GM23248 (cell line): ENCODE measurements at regions not wholly inside any gene's neighbourhood (a gene's known extent, or its start where the extent isn't known, plus 50 kb on each side); places are given as distances from the start of the nearest gene placed in this dataset.
"Not testable (repeated sequence)": the region's sequence is repeated elsewhere in the genome, so short reads cannot be mapped to it uniquely, and the experiment has no call there.

Experiments
- DNase-seq: peaks from one replicate; pipeline ENCODE4 v3.0.0-alpha.2; 2015
- H2AFZ ChIP-seq: fragments of 200-600 bp; sonication (generic); 2 replicates; pipeline ENCODE4 v1.6.1; 2016; ENCODE audit warnings: antibody characterized with exemption
- H3F3A ChIP-seq: fragments of 200-600 bp; sonication (generic); 2 replicates; pipeline ENCODE4 v1.6.1; 2016; ENCODE audit warnings: mild to moderate bottlenecking, antibody characterized with exemption, mixed run types; ENCODE audit not compliant: insufficient read depth
- H3K27ac ChIP-seq: fragments of 200-600 bp; sonication (generic); 2 replicates; pipeline ENCODE4 v1.5.1; 2016; ENCODE audit warnings: mild to moderate bottlenecking
- H3K27me3 ChIP-seq: fragments of 200-600 bp; sonication (generic); replicated peaks from 2 replicates; pipeline ENCODE4 v1.6.1; 2016; ENCODE audit warnings: mild to moderate bottlenecking; ENCODE audit not compliant: insufficient read depth
- H3K36me3 ChIP-seq: fragments of 200-600 bp; sonication (generic); 2 replicates; pipeline ENCODE4 v1.6.1; 2016; ENCODE audit warnings: low read depth, mild to moderate bottlenecking
- H3K4me1 ChIP-seq: fragments of 200-600 bp; sonication (generic); 2 replicates; pipeline ENCODE4 v1.6.1; 2016; ENCODE audit warnings: mild to moderate bottlenecking; ENCODE audit not compliant: insufficient read depth
- H3K4me2 ChIP-seq: fragments of 200-600 bp; sonication (generic); one replicate; pipeline ENCODE4 v1.6.1; 2016; ENCODE audit warnings: mild to moderate bottlenecking; ENCODE audit not compliant: unreplicated experiment
- H3K4me3 ChIP-seq: fragments of 200-600 bp; sonication (generic); 2 replicates; pipeline ENCODE4 v1.5.1; 2016; ENCODE audit warnings: mild to moderate bottlenecking
- H3K79me2 ChIP-seq: fragments of 200-600 bp; sonication (generic); 2 replicates; pipeline ENCODE4 v1.6.1; 2016; ENCODE audit warnings: mild to moderate bottlenecking; ENCODE audit not compliant: insufficient read depth
- H3K9ac ChIP-seq: fragments of 200-600 bp; sonication (generic); 2 replicates; pipeline ENCODE4 v1.6.1; 2016; ENCODE audit warnings: mild to moderate bottlenecking
- H3K9me2 ChIP-seq: fragments of 200-600 bp; sonication (generic); 2 replicates; pipeline ENCODE4 v1.6.1; 2016; ENCODE audit warnings: mixed run types, mild to moderate bottlenecking, moderate library complexity; ENCODE audit not compliant: insufficient read depth
- H3K9me3 ChIP-seq: fragments of 200-600 bp; sonication (generic); one replicate; pipeline ENCODE4 v1.6.1; 2017; ENCODE audit warnings: low read depth
- H4K20me1 ChIP-seq: fragments of 200-600 bp; sonication (generic); 2 replicates; pipeline ENCODE4 v1.6.0; 2016; ENCODE audit not compliant: insufficient read depth
- EZH2 ChIP-seq: fragments of 200-600 bp; sonication (generic); IDR thresholded peaks from 2 replicates; pipeline ENCODE4 v1.6.1; 2018; ENCODE audit warnings: antibody characterized with exemption, mild to moderate bottlenecking; ENCODE audit not compliant: insufficient read depth, poor library complexity, severe bottlenecking
- EZH2phosphoT487 ChIP-seq: fragments of 200-600 bp; sonication (generic); IDR thresholded peaks from 2 replicates; pipeline ENCODE4 v1.6.1; 2018; ENCODE audit warnings: antibody characterized with exemption, moderate library complexity, mild to moderate bottlenecking, low read depth; ENCODE audit not compliant: insufficient read depth
- WGBS, 2 experiments: methylation state at CpG; one replicate each; pipeline ENCODE4 v1.1.6; 2015 to 2017; ENCODE audit warnings: low lambda C conversion rate in 2 of 2, low coverage in 1 of 2; ENCODE audit errors: missing lambda C conversion rate in 2 of 2; 5-methylcytosine and 5-hydroxymethylcytosine counted together
- in situ Hi-C: fragments of 300-500 bp; cut with MboI; formaldehyde crosslinking; loops from 2 replicates; pipeline ENCODE4 v1.15.0; 2020

- 53 to 72% methylated on average over 6 of the region's 7 CpGs for WGBS, 2 experiments
- H3K79me2 ChIP-seq, H3K9me2 ChIP-seq, H3K9ac ChIP-seq, H4K20me1 ChIP-seq, H3K4me1 ChIP-seq, H3K36me3 ChIP-seq, H3K4me2 ChIP-seq, H2AFZ ChIP-seq, DNase-seq, H3K27me3 ChIP-seq, H3F3A ChIP-seq, H3K9me3 ChIP-seq, in situ Hi-C loops, H3K27ac ChIP-seq, H3K4me3 ChIP-seq: not testable (repeated sequence)
These were observed 244.0 kb downstream of the ANKRD30B start for GRCh38 chr18:14991934-14992445.

- in situ Hi-C loops, H3K36me3 ChIP-seq, H4K20me1 ChIP-seq, H3K4me3 ChIP-seq, H3K79me2 ChIP-seq, H3K9me2 ChIP-seq, H3K9me3 ChIP-seq, H3K4me2 ChIP-seq, H2AFZ ChIP-seq, H3K4me1 ChIP-seq, H3K27ac ChIP-seq, H3F3A ChIP-seq, H3K27me3 ChIP-seq, DNase-seq, H3K9ac ChIP-seq: not testable (repeated sequence)
- 24 to 45% methylated on average over 2 of the region's 2 CpGs for WGBS, 2 experiments
These were observed 244.8 kb downstream of the ANKRD30B start for GRCh38 chr18:14992758-14993157.

GRCh38 chr18:14995023-14995422 is 247.1 kb downstream of the ANKRD30B start:
- H3F3A ChIP-seq = not testable (repeated sequence)
- WGBS, 2 experiments = 36% methylated on average over 3 of the region's 3 CpGs

GRCh38 chr18:14997357-14997756 is 249.4 kb downstream of the ANKRD30B start:
- H3K27me3 ChIP-seq = no peaks in the 10 kb centered on the region
- no peaks in the 10 kb centered on the region for H3K79me2 ChIP-seq
- H3F3A ChIP-seq = no peaks in the 10 kb centered on the region
- no peaks in the 10 kb centered on the region for H3K9me3 ChIP-seq
- H3K4me1 ChIP-seq = no peaks in the 10 kb centered on the region
- no peak overlapping the region for H3K4me3 ChIP-seq
- no peak for TF ChIP-seq EZH2
- TF ChIP-seq EZH2phosphoT487 = no peak
- H3K9ac ChIP-seq = no peak overlapping the region
- no peaks in the 10 kb centered on the region for H3K36me3 ChIP-seq
- H3K27ac ChIP-seq = no peak overlapping the region
- no peaks in the 10 kb centered on the region for H4K20me1 ChIP-seq
- H3K4me2 ChIP-seq = no peak overlapping the region
- WGBS, 2 experiments = 83 to 89% methylated on average over 18 to 30 of the region's 30 CpGs
- H2AFZ ChIP-seq = no peak overlapping the region
- DNase-seq = no peak
- H3K9me2 ChIP-seq = no peaks in the 10 kb centered on the region
- in situ Hi-C loops = no loop called here

More at GRCh38 chr18:14995023-14995422, 247.1 kb downstream of the ANKRD30B start:
- H3K9me2 ChIP-seq, in situ Hi-C loops, DNase-seq, H3K27me3 ChIP-seq, H3K9ac ChIP-seq, H3K9me3 ChIP-seq, H3K27ac ChIP-seq, H3K79me2 ChIP-seq, H4K20me1 ChIP-seq, H3K4me2 ChIP-seq, H3K4me1 ChIP-seq, H2AFZ ChIP-seq, H3K36me3 ChIP-seq, H3K4me3 ChIP-seq: not testable (repeated sequence)

GRCh38 chr18:14997899-14998298 is 249.9 kb downstream of the ANKRD30B start:
- in situ Hi-C loops, H3K9me2 ChIP-seq, H3K79me2 ChIP-seq, H3K27ac ChIP-seq, H3K27me3 ChIP-seq, DNase-seq, H3F3A ChIP-seq, H3K9ac ChIP-seq, H3K36me3 ChIP-seq, H4K20me1 ChIP-seq, H3K4me3 ChIP-seq, H3K9me3 ChIP-seq, H3K4me1 ChIP-seq, H3K4me2 ChIP-seq, H2AFZ ChIP-seq: not testable (repeated sequence)
- WGBS, 2 experiments = 93 to 94% methylated on average over 12 to 33 of the region's 37 CpGs

GRCh38 chr18:14998360-14999042 is 250.5 kb downstream of the ANKRD30B start:
- in situ Hi-C loops, H3K4me3 ChIP-seq: not testable (repeated sequence)

More at GRCh38 chr18:14998360-14999042, 250.5 kb downstream of the ANKRD30B start:
- not testable (repeated sequence) for H2AFZ ChIP-seq, H3K79me2 ChIP-seq, H3K9me3 ChIP-seq, H3K9ac ChIP-seq, H3K4me1 ChIP-seq, H3F3A ChIP-seq, DNase-seq, H3K4me2 ChIP-seq, H4K20me1 ChIP-seq, H3K36me3 ChIP-seq, H3K9me2 ChIP-seq, H3K27me3 ChIP-seq, H3K27ac ChIP-seq
- 90 to 93% methylated on average over 30 to 61 of the region's 62 CpGs for WGBS, 2 experiments
